ENCODE measurements at regions not wholly inside any gene's neighbourhood (a gene's known extent, or its start where the extent isn't known, plus 50 kb on each side); places are given as distances from the start of the nearest gene placed in this dataset.
A peak's percentile ranks its signal among the peaks of the same experiment; 100 is the strongest.

- peak; percentile 31 for DNase-seq
Observed at GRCh38 chr6:91860541-91861335, 1273.9 kb upstream of the MAP3K7 start.

GRCh38 chr6:91852252-91852651 is 1265.4 kb upstream of the MAP3K7 start:
- DNase-seq = no peak

GRCh38 chr6:91834813-91835212 is 1247.9 kb upstream of the MAP3K7 start:
- DNase-seq = no peak

DNA sequence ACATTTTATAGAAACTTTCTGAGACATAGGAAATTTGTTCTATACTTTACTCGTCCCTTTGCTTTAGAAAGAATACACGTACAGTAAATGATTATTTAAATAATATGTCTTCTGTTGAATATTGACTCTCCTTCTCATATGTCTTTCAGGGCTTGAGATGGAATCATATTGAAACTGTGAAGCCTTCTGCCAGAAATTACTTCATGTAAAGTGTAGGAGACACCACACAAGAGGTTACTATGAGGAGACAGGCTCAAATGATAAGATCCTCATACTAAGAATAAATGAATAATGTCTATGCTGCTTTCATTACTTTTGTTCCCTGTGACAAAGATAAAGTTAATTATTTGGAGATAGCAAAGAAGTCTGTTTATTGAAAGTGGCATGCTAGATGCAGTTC is 1240.3 kb upstream of the MAP3K7 start:
- no peak for DNase-seq

- no peak for DNase-seq
Observed at GRCh38 chr6:91826128-91826527, 1239.3 kb upstream of the MAP3K7 start.

DNA sequence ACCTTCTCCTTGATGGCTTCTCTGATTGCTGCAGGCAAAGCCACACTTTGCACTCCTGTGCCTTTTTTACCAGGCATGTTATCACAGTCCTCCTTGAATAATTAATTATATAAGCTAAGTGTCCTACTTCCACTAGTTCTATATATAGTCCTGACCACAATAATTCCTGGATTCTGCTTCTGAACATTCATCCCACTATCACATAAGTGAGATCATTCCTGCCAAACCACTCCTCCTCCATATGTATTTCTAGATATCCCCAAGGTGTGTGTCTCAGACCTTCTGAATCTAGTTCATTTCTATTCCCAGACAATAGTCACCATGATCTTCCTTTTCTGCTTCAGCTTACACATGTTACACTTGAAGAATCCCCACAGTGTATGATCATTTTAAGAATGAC is 1237.5 kb upstream of the MAP3K7 start:
- DNase-seq = no peak

GRCh38 chr6:91822581-91822980 is 1235.7 kb upstream of the MAP3K7 start:
- no peak for DNase-seq

GRCh38 chr6:91816335-91816734 is 1229.5 kb upstream of the MAP3K7 start:
- no peak for DNase-seq

DNA sequence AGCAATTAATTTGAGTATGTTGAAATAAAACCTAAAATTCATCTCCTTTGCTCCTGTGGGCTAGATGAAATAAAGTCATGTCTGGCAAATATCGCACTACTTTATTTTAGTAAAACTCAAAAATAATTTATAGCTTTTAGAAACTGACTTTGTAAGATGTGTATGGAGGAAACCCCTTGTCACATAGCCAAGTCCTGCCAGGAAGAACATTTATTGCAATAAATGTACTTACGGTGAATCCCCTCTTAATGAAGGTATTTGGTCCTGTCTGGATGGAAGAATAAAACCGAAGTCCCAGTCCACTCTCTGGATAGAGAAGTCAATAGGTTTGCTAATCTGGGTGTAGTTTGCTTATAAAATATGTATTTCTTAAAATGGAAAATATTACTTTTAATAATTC is 1226.8 kb upstream of the MAP3K7 start:
- no peak for DNase-seq

DNA sequence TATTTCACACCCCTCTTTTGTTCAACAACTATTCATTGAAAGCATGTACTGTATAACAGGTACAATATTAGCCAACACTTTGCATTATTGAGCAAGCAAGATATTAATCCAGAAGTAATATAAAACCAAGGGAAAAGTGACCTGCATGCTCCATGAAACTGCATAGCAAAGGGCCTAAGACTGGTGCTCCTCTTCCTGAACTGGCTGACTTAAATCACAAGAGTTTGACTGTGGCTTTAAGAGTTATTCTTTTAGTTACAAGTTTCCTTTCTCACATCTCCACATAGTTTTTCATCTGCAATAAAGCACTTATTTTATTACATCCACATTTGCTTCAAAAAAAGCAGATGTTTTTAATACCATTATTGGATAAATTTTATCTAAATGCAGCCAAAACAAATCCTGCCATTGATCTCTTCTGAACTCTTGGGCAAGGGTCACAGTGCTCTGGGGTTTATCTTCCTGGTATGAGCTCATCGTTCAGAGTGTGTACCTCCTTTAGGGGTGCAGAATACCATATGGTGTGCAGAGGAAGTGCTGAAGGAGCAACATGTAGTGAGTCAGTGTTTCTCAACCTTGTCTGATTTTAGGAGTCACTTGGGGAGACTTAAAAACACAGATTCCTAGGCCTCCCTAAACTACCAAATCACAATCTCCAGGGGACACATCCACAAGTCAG is 1225.9 kb upstream of the MAP3K7 start:
- DNase-seq = peak; percentile 52

DNA sequence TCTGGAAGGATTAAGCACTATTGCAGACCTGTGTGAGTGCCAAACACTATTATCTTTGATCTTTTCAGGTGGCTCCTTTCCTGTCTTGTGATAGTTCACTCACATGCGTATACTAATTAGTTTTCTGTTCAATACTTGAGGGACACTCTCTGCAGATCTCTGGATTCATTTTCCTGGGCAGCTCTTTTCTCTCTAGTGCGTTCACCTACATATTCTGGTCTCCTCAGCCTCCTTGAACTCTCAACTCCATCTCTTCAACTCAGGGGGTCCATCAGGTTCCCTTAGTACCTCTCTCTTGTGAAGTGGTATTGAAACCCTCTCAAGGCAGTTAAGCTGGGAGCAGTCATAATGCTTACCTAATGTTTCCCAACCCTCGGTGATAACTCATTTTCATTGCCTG is 1218.1 kb upstream of the MAP3K7 start:
- DNase-seq = no peak

DNA sequence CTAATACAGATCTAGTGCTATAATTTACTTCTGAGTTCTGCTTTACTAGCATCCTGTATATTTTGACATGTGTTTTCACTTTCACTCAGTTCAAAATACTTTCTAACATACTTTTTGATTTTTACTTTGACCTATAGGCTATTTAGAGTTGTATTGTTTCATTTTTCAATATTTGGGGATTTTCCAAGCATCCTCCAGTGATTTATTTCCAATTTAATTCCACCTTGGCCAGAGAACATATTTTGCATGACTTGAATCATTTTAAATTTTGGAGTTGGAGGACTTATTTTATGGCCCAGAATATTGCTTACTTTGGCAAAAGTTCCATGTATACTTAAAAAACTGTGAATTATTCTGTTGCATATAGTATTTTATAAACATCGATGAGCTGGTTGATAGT is 1215.6 kb upstream of the MAP3K7 start:
- DNase-seq = no peak

DNA sequence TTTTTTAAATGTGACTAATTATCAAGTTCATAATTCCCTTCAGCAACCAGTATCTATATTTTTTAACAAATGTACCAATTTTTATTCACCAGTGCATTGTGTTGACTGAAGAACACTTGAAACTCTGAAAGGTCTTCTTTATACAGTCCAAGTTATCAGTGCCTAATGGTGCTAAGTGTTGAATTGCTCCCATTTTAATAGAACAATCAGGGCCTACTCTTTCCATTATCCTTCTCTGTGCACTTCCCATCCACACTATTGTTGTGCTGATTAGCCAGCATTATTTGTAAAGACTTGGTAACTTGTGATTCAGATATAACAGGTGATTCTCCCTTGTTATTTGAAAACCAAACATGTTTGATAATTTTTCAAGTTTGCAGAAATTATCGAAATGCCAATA is 1209.7 kb upstream of the MAP3K7 start:
- DNase-seq = no peak

GRCh38 chr6:91788501-91788900 is 1201.6 kb upstream of the MAP3K7 start:
- DNase-seq = no peak

GRCh38 chr6:91786474-91787184 is 1199.8 kb upstream of the MAP3K7 start:
- no peak for DNase-seq

GRCh38 chr6:91782802-91783201 is 1195.9 kb upstream of the MAP3K7 start:
- DNase-seq = no peak

DNA sequence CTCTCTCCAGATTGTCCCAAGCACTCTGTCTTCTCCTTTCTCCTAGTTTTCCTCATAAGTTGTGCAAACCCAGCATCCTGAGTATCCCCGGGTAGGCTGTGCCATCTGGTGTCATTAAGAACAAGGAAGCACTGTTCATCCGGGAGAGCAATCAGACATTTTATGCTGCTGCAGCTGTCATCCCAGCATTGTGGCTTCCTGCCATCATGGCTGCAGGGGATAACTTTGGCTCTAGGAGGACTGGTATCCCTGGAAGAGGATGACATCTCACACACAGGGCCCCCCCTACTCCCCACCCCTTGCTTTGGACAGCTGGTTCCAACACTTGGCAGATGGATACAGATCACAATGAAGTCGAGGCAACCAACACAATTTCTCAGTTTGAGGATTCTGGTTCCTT is 1195.1 kb upstream of the MAP3K7 start:
- peak; percentile 51 for DNase-seq

- DNase-seq = no peak
Observed at GRCh38 chr6:91780270-91780669, 1193.4 kb upstream of the MAP3K7 start.

- no peak for DNase-seq
Observed at GRCh38 chr6:91761621-91762020, 1174.7 kb upstream of the MAP3K7 start.

- no peak for DNase-seq
Observed at GRCh38 chr6:91754691-91755090, 1167.8 kb upstream of the MAP3K7 start.

GRCh38 chr6:91751526-91751925 is 1164.7 kb upstream of the MAP3K7 start:
- DNase-seq = no peak

GRCh38 chr6:91744566-91744965 is 1157.7 kb upstream of the MAP3K7 start:
- no peak for DNase-seq

DNA sequence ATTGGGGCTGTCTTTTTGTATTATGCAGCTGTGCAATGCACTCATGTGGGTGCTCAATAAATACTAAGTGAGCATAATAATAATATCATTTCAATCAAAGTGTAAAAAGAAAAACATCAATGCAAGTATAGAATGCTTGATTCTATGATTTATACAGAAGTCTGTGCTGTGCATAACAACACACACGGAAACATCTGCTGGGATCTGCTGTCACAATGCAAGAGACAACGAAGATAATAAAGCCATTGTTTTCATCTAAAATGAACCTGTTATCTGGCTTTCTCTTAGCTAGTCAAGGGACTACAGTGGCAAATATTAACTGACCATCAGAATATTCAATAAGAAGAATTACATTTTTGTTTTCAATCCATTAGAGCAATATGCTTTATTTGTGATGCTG is 1156.9 kb upstream of the MAP3K7 start:
- DNase-seq = no peak

DNA sequence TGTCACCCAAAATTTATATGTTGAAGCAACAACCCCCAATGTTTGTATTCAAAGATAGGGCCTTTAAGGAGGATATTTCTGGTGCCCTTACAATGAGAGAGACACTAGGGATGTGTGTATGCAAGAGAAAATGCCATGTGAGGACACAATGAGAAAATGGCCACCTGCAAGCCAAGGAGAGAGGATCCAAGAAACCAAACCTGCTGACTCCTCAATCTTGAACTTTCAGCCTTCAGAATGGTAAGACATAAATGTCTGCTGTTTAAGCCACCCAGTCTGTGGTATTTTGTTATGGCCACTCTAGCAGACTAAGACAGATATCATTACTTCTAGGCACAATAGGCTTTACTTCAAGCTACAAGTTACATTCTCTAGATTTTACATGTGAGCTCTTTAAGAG is 1145.1 kb upstream of the MAP3K7 start:
- no peak for DNase-seq

Measured in left hindlimb (tissue), 1 donor.